ENCODE measurements at regions not wholly inside any gene's neighbourhood (a gene's known extent, or its start where the extent isn't known, plus 50 kb on each side); places are given as distances from the start of the nearest gene placed in this dataset.

DNA sequence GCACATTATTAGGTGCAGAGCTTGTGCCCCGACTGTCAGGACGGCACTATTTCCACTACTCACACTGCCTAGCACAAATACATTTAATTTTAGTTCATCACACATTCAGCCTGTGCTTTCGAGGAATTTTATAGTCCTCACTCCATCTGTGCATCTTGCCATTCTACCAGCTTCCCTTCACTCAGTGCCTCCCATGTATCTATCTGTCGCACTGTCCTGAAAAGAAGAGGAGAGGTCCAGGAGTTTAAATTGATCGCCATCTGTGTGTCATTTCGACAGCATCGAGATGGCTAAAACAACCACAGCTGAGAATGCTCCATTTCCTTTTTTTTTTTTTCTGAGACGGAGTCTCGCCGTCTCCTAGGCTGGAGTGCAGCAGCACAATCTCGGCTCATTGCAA, 97.6 kb upstream of the FOXN3 start (continued):
- TF ChIP-seq CEBPB (IDR thresholded peaks at IDR 0.05; ENCODE audit: borderline replicate concordance in 1 of 2, low read depth in 2 of 2, low read length in 2 of 2) = no peak

DNA sequence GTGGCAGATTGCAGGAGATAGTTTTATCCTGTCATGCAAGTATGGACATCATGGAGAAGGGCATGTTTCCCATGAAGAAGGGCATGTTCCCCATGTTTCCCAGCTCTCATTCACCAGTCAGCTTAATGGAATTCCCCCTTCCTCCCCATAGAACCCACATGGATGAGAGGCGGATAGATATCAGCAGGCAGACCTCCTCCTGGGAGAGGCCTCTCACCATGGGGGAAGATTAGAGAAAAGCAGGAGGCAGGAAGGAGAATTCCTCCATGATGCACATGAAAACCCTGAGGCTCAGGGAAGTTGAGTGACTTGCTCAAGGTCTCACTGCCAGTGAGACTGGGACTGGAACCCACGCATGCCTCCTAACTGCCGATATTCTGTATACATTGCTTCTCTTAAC, 92.9 kb upstream of the FOXN3 start:
- SMC1A ChIA-PET (ENCODE audit: uncharacterized antibody, unreplicated experiment) = interaction anchor here (0.7 to 1.8 kb wide), 9 partner anchors 12 to 841 kb away, joined by 3 to 5 read pairs (median 3); no protein-coding TSS in a partner anchor
- Histone ChIP-seq H3K79me2 (ENCODE audit: control insufficient read depth, insufficient read depth, low read length) (no peaks in the 10 kb centered on the region), H3K9me3 (replicated peaks; ENCODE audit: control insufficient read depth, insufficient read depth, low read length) (no peaks in the 10 kb centered on the region), H4K20me1 (ENCODE audit: control insufficient read depth, insufficient read depth) (no peaks in the 10 kb centered on the region), H3K36me3 (ENCODE audit: control insufficient read depth in 2 of 2, insufficient read depth in 2 of 2, low read length in 1 of 2) (no peaks in the 10 kb centered on the region), H3K4me3 (no peak overlapping the region), H3K27me3 (replicated peaks in 1 of 2; ENCODE audit: control insufficient read depth in 2 of 2, insufficient read depth in 2 of 2, low read length in 1 of 2) (no peaks in the 10 kb centered on the region), H3K4me2 (ENCODE audit: control insufficient read depth, insufficient read depth) (no peak overlapping the region), H3K27ac (ENCODE audit: control insufficient read depth, insufficient read depth) (peak overlapping the region; percentile 69), H3K9ac (ENCODE audit: control insufficient read depth, insufficient read depth, low read length) (no peak overlapping the region; the same call in 1 of the 2 replicates), H2AFZ (ENCODE audit: control insufficient read depth, low read depth, low read length) (peak overlapping the region; percentile 75), H3K4me1 (ENCODE audit: control insufficient read depth, insufficient read depth, low read length) (peaks cover 35% of the 10 kb centered on the region)
- WGBS (ENCODE audit: insufficient coverage, insufficient replicate concordance, low lambda C conversion rate, missing lambda C conversion rate) = 67% methylated on average over 3 of the region's 3 CpGs
- POLR2A ChIA-PET = interaction anchor here (0.5 to 0.6 kb wide), 2 partner anchors 85 to 94 kb away, joined by 3 to 5 read pairs; no protein-coding TSS in a partner anchor
- no peak for ATAC-seq
- intact Hi-C loops (cut with micrococcal nuclease; ENCODE audit: unreplicated experiment) (loop anchor here (2.0 to 10.0 kb wide), 4 partner anchors 79 to 675 kb away; no protein-coding TSS in a partner anchor), in situ Hi-C loops (cut with MboI) (no loop called here)
- no peak for DNase-seq (ENCODE audit: low read depth, low spot score)
- TF ChIP-seq SREBF1 (IDR thresholded peaks at IDR 0.05; ENCODE audit: low read length) (no peak), BACH1 (IDR thresholded peaks at IDR 0.05; ENCODE audit: borderline replicate concordance) (no peak), PML (IDR thresholded peaks at IDR 0.05; ENCODE audit: low read length) (no peak), NR2C1 (IDR thresholded peaks at IDR 0.05) (no peak), RAD51 (IDR thresholded peaks at IDR 0.05) (no peak), YBX1 (IDR thresholded peaks at IDR 0.05) (no peak), NR2F1 (conservative IDR thresholded peaks at IDR 0.05) (no peak), BMI1 (IDR thresholded peaks at IDR 0.05; ENCODE audit: borderline replicate concordance) (no peak), TCF7 (IDR thresholded peaks at IDR 0.05; ENCODE audit: borderline replicate concordance) (no peak), STAT1 (conservative IDR thresholded peaks at IDR 0.05) (no peak), FOXK2 (IDR thresholded peaks at IDR 0.05) (no peak), ASH2L (IDR thresholded peaks at IDR 0.05; ENCODE audit: borderline replicate concordance, low read depth) (no peak), NFYA (IDR thresholded peaks at IDR 0.05; ENCODE audit: borderline replicate concordance, low read depth, low read length) (no peak)
- TF ChIP-seq, protein P1, sequence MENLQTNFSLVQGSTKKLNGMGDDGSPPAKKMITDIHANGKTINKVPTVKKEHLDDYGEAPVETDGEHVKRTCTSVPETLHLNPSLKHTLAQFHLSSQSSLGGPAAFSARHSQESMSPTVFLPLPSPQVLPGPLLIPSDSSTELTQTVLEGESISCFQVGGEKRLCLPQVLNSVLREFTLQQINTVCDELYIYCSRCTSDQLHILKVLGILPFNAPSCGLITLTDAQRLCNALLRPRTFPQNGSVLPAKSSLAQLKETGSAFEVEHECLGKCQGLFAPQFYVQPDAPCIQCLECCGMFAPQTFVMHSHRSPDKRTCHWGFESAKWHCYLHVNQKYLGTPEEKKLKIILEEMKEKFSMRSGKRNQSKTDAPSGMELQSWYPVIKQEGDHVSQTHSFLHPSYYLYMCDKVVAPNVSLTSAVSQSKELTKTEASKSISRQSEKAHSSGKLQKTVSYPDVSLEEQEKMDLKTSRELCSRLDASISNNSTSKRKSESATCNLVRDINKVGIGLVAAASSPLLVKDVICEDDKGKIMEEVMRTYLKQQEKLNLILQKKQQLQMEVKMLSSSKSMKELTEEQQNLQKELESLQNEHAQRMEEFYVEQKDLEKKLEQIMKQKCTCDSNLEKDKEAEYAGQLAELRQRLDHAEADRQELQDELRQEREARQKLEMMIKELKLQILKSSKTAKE (IDR thresholded peaks at IDR 0.05; ENCODE audit: low read depth, poor library complexity, severe bottlenecking) = no peak
- no TSS peak for BruUV-seq (replicated peaks)
- RAD21 ChIA-PET (ENCODE audit: unreplicated experiment) = interaction anchor here (0.8 to 1.0 kb wide), 3 partner anchors 16 to 126 kb away, joined by 3 to 5 read pairs (median 4); no protein-coding TSS in a partner anchor
- CTCF ChIA-PET = interaction anchor here (0.8 kb wide), 2 partner anchors 11 to 80 kb away, joined by 3 to 5 read pairs; no protein-coding TSS in a partner anchor
- FAIRE-seq = no peak

Measured in GM12878 (cell line).